ENCODE measurements at regions not wholly inside any gene's neighbourhood (a gene's known extent, or its start where the extent isn't known, plus 50 kb on each side); places are given as distances from the start of the nearest gene placed in this dataset.

DNA sequence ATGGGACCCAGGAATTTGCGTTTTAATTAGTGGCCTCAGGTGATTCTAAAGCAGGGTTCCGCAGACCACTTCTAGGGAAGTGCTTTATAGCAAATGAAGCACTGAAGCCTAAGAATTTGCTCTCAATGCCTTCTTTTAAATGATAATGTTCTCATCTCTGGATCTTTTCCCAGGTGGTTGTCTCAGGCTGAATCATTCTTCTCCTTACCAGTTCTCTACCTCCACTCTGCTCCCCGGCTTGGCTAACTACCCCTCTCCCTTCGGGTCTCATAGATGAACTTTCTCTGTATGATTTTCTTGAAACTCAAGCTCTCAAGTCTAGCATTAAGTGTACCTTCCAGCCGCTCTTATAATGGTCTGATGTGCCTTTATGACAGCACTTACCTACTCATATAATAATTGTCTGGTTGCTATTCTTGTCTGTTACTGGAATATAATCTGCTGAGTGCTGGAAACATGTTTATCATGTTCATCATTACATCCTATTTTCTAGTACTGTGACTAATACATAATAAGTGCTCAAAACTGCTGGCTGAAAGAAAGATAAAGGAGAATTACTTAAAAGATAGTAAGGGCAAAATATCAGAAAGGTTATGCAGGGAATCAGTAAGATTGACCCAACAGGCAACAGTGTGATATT, 195.9 kb upstream of the SESN3 start:
- no peak overlapping the region for H3K9ac ChIP-seq (ENCODE audit: low read length)
- no peak overlapping the region for H2AFZ ChIP-seq (ENCODE audit: low read depth, low read length, poor library complexity, severe bottlenecking)
- H3K36me3 ChIP-seq (ENCODE audit: control insufficient read depth in 1 of 2, insufficient read depth in 2 of 2, low read length in 2 of 2): no peaks in the 10 kb centered on the region
- H3K4me2 ChIP-seq (ENCODE audit: low read length): no peak overlapping the region
- DNase-seq (ENCODE audit: low read depth, low spot score): no peak
- CTCF ChIA-PET: no interaction called here
- H3K27me3 ChIP-seq (ENCODE audit: insufficient read depth, low read length): peaks cover 32% of the 10 kb centered on the region
- no peaks in the 10 kb centered on the region for H4K20me1 ChIP-seq (ENCODE audit: insufficient read depth)
- no peak overlapping the region for H3K27ac ChIP-seq (ENCODE audit: low read depth, low read length)
- POLR2A ChIA-PET: no interaction called here
- TF ChIP-seq ELF1 (IDR thresholded peaks at IDR 0.05; ENCODE audit: borderline replicate concordance, low read depth): no peak
- TF ChIP-seq EZH2phosphoT487 (IDR thresholded peaks at IDR 0.05; ENCODE audit: borderline replicate concordance): no peak
- no peak for TF ChIP-seq POLR2A (IDR thresholded peaks at IDR 0.05; ENCODE audit: borderline replicate concordance, extremely low read depth, insufficient read depth, insufficient read length)
- TF ChIP-seq ZNF274 (IDR thresholded peaks at IDR 0.05; ENCODE audit: low read depth, low read length): no peak
- no peak for TF ChIP-seq TCF7L2 (IDR thresholded peaks at IDR 0.05; ENCODE audit: borderline replicate concordance, extremely low read depth, insufficient read depth, insufficient read length)
- no peak for TF ChIP-seq POLR2AphosphoS5 (IDR thresholded peaks at IDR 0.05; ENCODE audit: low read depth, low read length)
- TF ChIP-seq YY1 (IDR thresholded peaks at IDR 0.05; ENCODE audit: extremely low read depth, insufficient replicate concordance, low read depth, low read length): no peak
- TF ChIP-seq, protein P1, sequence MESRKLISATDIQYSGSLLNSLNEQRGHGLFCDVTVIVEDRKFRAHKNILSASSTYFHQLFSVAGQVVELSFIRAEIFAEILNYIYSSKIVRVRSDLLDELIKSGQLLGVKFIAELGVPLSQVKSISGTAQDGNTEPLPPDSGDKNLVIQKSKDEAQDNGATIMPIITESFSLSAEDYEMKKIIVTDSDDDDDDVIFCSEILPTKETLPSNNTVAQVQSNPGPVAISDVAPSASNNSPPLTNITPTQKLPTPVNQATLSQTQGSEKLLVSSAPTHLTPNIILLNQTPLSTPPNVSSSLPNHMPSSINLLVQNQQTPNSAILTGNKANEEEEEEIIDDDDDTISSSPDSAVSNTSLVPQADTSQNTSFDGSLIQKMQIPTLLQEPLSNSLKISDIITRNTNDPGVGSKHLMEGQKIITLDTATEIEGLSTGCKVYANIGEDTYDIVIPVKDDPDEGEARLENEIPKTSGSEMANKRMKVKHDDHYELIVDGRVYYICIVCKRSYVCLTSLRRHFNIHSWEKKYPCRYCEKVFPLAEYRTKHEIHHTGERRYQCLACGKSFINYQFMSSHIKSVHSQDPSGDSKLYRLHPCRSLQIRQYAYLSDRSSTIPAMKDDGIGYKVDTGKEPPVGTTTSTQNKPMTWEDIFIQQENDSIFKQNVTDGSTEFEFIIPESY (IDR thresholded peaks at IDR 0.05; ENCODE audit: extremely low read depth, insufficient replicate concordance, low read length): no peak
- no peak for TF ChIP-seq CBX3 (IDR thresholded peaks at IDR 0.05; ENCODE audit: low read depth)
- no peak for TF ChIP-seq SRF (IDR thresholded peaks at IDR 0.05; ENCODE audit: low read depth)
- TF ChIP-seq, protein P2, sequence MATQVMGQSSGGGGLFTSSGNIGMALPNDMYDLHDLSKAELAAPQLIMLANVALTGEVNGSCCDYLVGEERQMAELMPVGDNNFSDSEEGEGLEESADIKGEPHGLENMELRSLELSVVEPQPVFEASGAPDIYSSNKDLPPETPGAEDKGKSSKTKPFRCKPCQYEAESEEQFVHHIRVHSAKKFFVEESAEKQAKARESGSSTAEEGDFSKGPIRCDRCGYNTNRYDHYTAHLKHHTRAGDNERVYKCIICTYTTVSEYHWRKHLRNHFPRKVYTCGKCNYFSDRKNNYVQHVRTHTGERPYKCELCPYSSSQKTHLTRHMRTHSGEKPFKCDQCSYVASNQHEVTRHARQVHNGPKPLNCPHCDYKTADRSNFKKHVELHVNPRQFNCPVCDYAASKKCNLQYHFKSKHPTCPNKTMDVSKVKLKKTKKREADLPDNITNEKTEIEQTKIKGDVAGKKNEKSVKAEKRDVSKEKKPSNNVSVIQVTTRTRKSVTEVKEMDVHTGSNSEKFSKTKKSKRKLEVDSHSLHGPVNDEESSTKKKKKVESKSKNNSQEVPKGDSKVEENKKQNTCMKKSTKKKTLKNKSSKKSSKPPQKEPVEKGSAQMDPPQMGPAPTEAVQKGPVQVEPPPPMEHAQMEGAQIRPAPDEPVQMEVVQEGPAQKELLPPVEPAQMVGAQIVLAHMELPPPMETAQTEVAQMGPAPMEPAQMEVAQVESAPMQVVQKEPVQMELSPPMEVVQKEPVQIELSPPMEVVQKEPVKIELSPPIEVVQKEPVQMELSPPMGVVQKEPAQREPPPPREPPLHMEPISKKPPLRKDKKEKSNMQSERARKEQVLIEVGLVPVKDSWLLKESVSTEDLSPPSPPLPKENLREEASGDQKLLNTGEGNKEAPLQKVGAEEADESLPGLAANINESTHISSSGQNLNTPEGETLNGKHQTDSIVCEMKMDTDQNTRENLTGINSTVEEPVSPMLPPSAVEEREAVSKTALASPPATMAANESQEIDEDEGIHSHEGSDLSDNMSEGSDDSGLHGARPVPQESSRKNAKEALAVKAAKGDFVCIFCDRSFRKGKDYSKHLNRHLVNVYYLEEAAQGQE (IDR thresholded peaks at IDR 0.05; ENCODE audit: low read depth): no peak
- no peak for TF ChIP-seq SP1 (IDR thresholded peaks at IDR 0.05; ENCODE audit: low read depth)
- no peak for TF ChIP-seq EGR1 (IDR thresholded peaks at IDR 0.05; ENCODE audit: low read depth)
- no peak for TF ChIP-seq FOSL1 (IDR thresholded peaks at IDR 0.05; ENCODE audit: low read depth)
- TF ChIP-seq SIN3A (IDR thresholded peaks at IDR 0.05; ENCODE audit: low read depth): no peak
- TF ChIP-seq, protein P3, sequence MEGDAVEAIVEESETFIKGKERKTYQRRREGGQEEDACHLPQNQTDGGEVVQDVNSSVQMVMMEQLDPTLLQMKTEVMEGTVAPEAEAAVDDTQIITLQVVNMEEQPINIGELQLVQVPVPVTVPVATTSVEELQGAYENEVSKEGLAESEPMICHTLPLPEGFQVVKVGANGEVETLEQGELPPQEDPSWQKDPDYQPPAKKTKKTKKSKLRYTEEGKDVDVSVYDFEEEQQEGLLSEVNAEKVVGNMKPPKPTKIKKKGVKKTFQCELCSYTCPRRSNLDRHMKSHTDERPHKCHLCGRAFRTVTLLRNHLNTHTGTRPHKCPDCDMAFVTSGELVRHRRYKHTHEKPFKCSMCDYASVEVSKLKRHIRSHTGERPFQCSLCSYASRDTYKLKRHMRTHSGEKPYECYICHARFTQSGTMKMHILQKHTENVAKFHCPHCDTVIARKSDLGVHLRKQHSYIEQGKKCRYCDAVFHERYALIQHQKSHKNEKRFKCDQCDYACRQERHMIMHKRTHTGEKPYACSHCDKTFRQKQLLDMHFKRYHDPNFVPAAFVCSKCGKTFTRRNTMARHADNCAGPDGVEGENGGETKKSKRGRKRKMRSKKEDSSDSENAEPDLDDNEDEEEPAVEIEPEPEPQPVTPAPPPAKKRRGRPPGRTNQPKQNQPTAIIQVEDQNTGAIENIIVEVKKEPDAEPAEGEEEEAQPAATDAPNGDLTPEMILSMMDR (IDR thresholded peaks at IDR 0.05 in 2 of 3, conservative IDR thresholded peaks at IDR 0.05 in 1 of 3; ENCODE audit: borderline replicate concordance in 1 of 3, insufficient read depth in 1 of 3, low read depth in 2 of 3, low read length in 2 of 3): no peak
- TF ChIP-seq JUND (IDR thresholded peaks at IDR 0.05): no peak
- TF ChIP-seq ZFX (IDR thresholded peaks at IDR 0.05): no peak
- no peak for TF ChIP-seq MAX (IDR thresholded peaks at IDR 0.05)
- H3K79me2 ChIP-seq (ENCODE audit: insufficient read depth, low read length): no peaks in the 10 kb centered on the region
- no TSS peak for BruUV-seq (replicated peaks)
- RAD21 ChIA-PET (ENCODE audit: low non-redundant PET in 1 of 2, low total read pairs in 2 of 2, uncharacterized antibody in 2 of 2, unreplicated experiment in 2 of 2): no interaction called here
- no peaks in the 10 kb centered on the region for H3K9me2 ChIP-seq (ENCODE audit: insufficient read depth)
- no peak for ATAC-seq
- H3K4me3 ChIP-seq (replicated peaks in 1 of 2; ENCODE audit: low read depth in 1 of 2, low read length in 2 of 2): no peak overlapping the region
- no peaks in the 10 kb centered on the region for H3K4me1 ChIP-seq (ENCODE audit: control insufficient read depth in 1 of 2, insufficient read depth in 2 of 2, low read length in 2 of 2)
- H3K9me3 ChIP-seq (ENCODE audit: control insufficient read depth in 1 of 2, insufficient read depth in 1 of 2, low read depth in 1 of 2, low read length in 2 of 2): no peaks in the 10 kb centered on the region
- intact Hi-C loops (cut with micrococcal nuclease): no loop called here

Measured in HCT116 (cell line).